CD14-positive monocyte (primary cell): ENCODE measurements at regions not wholly inside any gene's neighbourhood (a gene's known extent, or its start where the extent isn't known, plus 50 kb on each side); places are given as distances from the start of the nearest gene placed in this dataset.

Experiments
- DNase-seq, 3 donors: peaks; one replicate each; pipeline ENCODE4 v3.0.0-alpha.2; 2011 to 2022
- H2AFZ ChIP-seq: 2 replicates; pipeline ENCODE4 v1.6.0; 2012; ENCODE audit warnings: mild to moderate bottlenecking, low read depth, low read length, inconsistent platforms; ENCODE audit not compliant: insufficient read depth, poor library complexity, severe bottlenecking
- H3K27ac ChIP-seq, 2 donors: 1 replicate in 1 of 2; 2 replicates in 1 of 2; pipeline ENCODE4 v1.5.1; 2012 to 2013; ENCODE audit warnings: low read length in 2 of 2, control low read depth in 1 of 2, inconsistent platforms in 1 of 2, low read depth in 1 of 2, mild to moderate bottlenecking in 1 of 2
- H3K27me3 ChIP-seq, 2 donors: one replicate each; pipeline versions ENCODE4 v1.6.0 to v1.6.1; 2011 to 2013; ENCODE audit warnings: low read length in 2 of 2; ENCODE audit not compliant: control insufficient read depth in 2 of 2, insufficient read depth in 2 of 2
- H3K36me3 ChIP-seq, 2 donors: replicated peaks in 1 of 2; 1 replicate in 1 of 2; 2 replicates in 1 of 2; pipeline versions ENCODE4 v1.5.1 to v1.6.1; 2012 to 2013; ENCODE audit warnings: low read length in 2 of 2, control low read depth in 1 of 2, inconsistent platforms in 1 of 2, mild to moderate bottlenecking in 1 of 2; ENCODE audit not compliant: insufficient read depth in 2 of 2, control insufficient read depth in 1 of 2
- H3K4me1 ChIP-seq, 2 donors: 1 replicate in 1 of 2; 2 replicates in 1 of 2; pipeline versions ENCODE4 v1.5.1 to v1.6.1; 2012 to 2013; ENCODE audit warnings: low read length in 2 of 2, control low read depth in 1 of 2, inconsistent platforms in 1 of 2, mild to moderate bottlenecking in 1 of 2, moderate library complexity in 1 of 2; ENCODE audit not compliant: insufficient read depth in 2 of 2, control insufficient read depth in 1 of 2
- H3K4me2 ChIP-seq: replicated peaks from 2 replicates; pipeline ENCODE3; 2012; ENCODE audit warnings: low read length, moderate library complexity, mild to moderate bottlenecking; ENCODE audit not compliant: poor library complexity, severe bottlenecking; ENCODE audit errors: extremely low read depth
- H3K4me3 ChIP-seq, 3 experiments: fragments of 200-600 bp in 1 of 3; sonication (generic) in 1 of 3; replicated peaks in 1 of 3; 1 replicate in 2 of 3; 2 replicates in 1 of 3; pipeline ENCODE4 v1.5.1; 2011 to 2013; ENCODE audit warnings: low read length in 3 of 3, mild to moderate bottlenecking in 3 of 3, control low read depth in 2 of 3, low read depth in 2 of 3, inconsistent platforms in 1 of 3, moderate library complexity in 1 of 3
- H3K79me2 ChIP-seq: 2 replicates; pipeline ENCODE4 v1.6.0; 2012; ENCODE audit warnings: mild to moderate bottlenecking, control low read depth, inconsistent platforms, low read length, moderate library complexity; ENCODE audit not compliant: insufficient read depth
- H3K9ac ChIP-seq: 2 replicates; pipeline ENCODE4 v1.6.0; 2017; ENCODE audit warnings: low read length, mild to moderate bottlenecking; ENCODE audit not compliant: insufficient read depth, poor library complexity, severe bottlenecking
- H3K9me3 ChIP-seq, 2 donors: replicated peaks in 1 of 2; 1 replicate in 1 of 2; 2 replicates in 1 of 2; pipeline versions ENCODE4 v1.5.1 to v1.6.1; 2012 to 2013; ENCODE audit warnings: low read length in 2 of 2, control low read depth in 1 of 2; ENCODE audit not compliant: control insufficient read depth in 1 of 2, insufficient read depth in 1 of 2
- H4K20me1 ChIP-seq: 2 replicates; pipeline ENCODE4 v1.6.0; 2012; ENCODE audit warnings: mild to moderate bottlenecking, low read length, control low read depth, moderate library complexity; ENCODE audit not compliant: insufficient read depth
- H3K27ac Mint-ChIP-seq, 7 donors: one replicate each; pipeline ENCODE4 v1.8.0; 2020; ENCODE audit warnings: mild to moderate bottlenecking in 7 of 7, mixed read lengths in 7 of 7, moderate library complexity in 6 of 7, inconsistent platforms in 2 of 7
- H3K27me3 Mint-ChIP-seq, 3 donors: one replicate each; pipeline ENCODE4 v1.8.0; 2021 to 2022; ENCODE audit warnings: low read depth in 3 of 3, mild to moderate bottlenecking in 3 of 3, mixed read lengths in 3 of 3, moderate library complexity in 3 of 3, inconsistent platforms in 1 of 3
- H3K36me3 Mint-ChIP-seq, 2 donors: one replicate each; pipeline ENCODE4 v1.8.0; 2020; ENCODE audit warnings: mixed read lengths in 2 of 2, inconsistent platforms in 1 of 2, mild to moderate bottlenecking in 1 of 2
- H3K4me1 Mint-ChIP-seq: one replicate; pipeline ENCODE4 v1.8.0; 2020; ENCODE audit warnings: mild to moderate bottlenecking, mixed read lengths
- H3K4me3 Mint-ChIP-seq, 2 donors: one replicate each; pipeline ENCODE4 v1.8.0; 2020; ENCODE audit warnings: mild to moderate bottlenecking in 2 of 2, mixed read lengths in 2 of 2, moderate library complexity in 1 of 2
- H3K9me3 Mint-ChIP-seq, 7 donors: one replicate each; pipeline ENCODE4 v1.8.0; 2020 to 2022; ENCODE audit warnings: mixed read lengths in 7 of 7, mild to moderate bottlenecking in 6 of 7, moderate library complexity in 6 of 7, inconsistent platforms in 2 of 7
- WGBS: methylation state at CpG from one replicate; pipeline ENCODE4 v1.1.5; 2013; ENCODE audit warnings: missing lambda C conversion rate; ENCODE audit not compliant: insufficient coverage; 5-methylcytosine and 5-hydroxymethylcytosine counted together
- intact Hi-C, 2 donors: fragments of 100-400 bp; cut with micrococcal nuclease; formaldehyde crosslinking; loops; one replicate each; pipeline versions ENCODE4 v1.15.0 to v1.15.1; 2023
- TF ChIP-seq, protein P1 (sequence below): fragments of 200-600 bp; IDR thresholded peaks from one replicate; pipeline ENCODE4 v1.8.0; 2022; ENCODE audit warnings: antibody characterized with exemption, mild to moderate bottlenecking

DNA sequence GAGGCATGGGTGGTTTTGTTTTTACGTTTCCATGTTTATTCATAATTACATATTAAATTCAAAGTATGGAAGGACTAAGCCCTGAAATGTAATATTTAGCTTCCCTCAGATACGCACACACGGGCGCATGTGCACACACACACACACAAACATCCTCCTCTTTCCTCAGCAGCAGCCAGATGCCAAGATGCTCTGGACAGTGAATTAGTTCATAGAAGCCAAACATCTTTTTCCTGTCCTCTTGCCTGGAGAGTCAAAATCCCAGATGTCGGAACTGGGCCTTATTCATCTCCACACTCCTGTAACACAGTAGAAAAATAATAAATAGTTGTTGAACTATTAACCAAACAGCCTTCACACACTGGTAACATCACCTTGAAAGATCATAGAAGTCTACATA is 273.1 kb downstream of the SP3 start:
- H3K4me1 Mint-ChIP-seq = no peaks in the 10 kb centered on the region
- H3K27ac Mint-ChIP-seq = no peak overlapping the region
- H3K4me1 ChIP-seq = no peaks in the 10 kb centered on the region
- no peak overlapping the region for H3K4me3 ChIP-seq
- H2AFZ ChIP-seq = no peak overlapping the region
- no peaks in the 10 kb centered on the region for H3K36me3 Mint-ChIP-seq
- no peaks in the 10 kb centered on the region for H3K9me3 ChIP-seq
- H3K4me2 ChIP-seq = no peak overlapping the region
- WGBS = 97% methylated on average over 3 of the region's 5 CpGs
- no peaks in the 10 kb centered on the region for H3K79me2 ChIP-seq
- no peak overlapping the region for H3K9ac ChIP-seq
- H4K20me1 ChIP-seq = no peaks in the 10 kb centered on the region
- H3K27me3 Mint-ChIP-seq = peaks cover 2 to 4% (median 2%) of the 10 kb centered on the region in 3 donors
- peaks cover 0 to 11% (median 0%) of the 10 kb centered on the region in 7 donors for H3K9me3 Mint-ChIP-seq
- H3K27me3 ChIP-seq = no peaks in the 10 kb centered on the region
- no peak overlapping the region for H3K4me3 Mint-ChIP-seq
- H3K27ac ChIP-seq = no peak overlapping the region
- intact Hi-C loops = no loop called here
- TF ChIP-seq, protein P1, sequence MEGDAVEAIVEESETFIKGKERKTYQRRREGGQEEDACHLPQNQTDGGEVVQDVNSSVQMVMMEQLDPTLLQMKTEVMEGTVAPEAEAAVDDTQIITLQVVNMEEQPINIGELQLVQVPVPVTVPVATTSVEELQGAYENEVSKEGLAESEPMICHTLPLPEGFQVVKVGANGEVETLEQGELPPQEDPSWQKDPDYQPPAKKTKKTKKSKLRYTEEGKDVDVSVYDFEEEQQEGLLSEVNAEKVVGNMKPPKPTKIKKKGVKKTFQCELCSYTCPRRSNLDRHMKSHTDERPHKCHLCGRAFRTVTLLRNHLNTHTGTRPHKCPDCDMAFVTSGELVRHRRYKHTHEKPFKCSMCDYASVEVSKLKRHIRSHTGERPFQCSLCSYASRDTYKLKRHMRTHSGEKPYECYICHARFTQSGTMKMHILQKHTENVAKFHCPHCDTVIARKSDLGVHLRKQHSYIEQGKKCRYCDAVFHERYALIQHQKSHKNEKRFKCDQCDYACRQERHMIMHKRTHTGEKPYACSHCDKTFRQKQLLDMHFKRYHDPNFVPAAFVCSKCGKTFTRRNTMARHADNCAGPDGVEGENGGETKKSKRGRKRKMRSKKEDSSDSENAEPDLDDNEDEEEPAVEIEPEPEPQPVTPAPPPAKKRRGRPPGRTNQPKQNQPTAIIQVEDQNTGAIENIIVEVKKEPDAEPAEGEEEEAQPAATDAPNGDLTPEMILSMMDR = no peak
- DNase-seq = no peak
- no peaks in the 10 kb centered on the region for H3K36me3 ChIP-seq

DNA sequence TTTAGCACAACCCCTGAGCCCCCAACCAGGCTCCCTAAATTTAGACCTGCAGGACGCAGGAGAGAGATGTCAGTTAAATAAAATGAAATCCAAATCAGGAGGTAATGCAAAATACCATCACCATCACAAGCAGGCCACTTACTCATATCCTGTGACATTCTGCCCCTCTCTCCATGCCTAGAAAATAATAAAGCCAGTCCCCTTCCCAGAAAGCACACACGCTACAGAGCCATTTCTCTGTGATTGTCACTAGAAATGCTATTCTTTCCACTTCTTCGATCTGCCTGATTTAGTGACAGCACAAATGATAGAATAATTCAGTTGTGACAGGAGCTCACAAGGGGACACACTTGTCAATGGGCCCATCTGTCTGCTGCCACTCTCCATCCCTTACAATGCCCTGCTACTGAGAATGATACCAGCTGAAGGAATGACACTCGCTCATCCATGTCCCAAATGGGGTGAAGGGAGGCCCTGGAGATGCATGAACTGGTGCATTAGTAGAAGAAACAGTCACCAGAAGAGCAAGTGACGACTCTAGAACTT is 272.1 kb downstream of the SP3 start:
- TF ChIP-seq, protein P1 = no peak
- H3K36me3 ChIP-seq = no peaks in the 10 kb centered on the region
- H3K9me3 ChIP-seq = no peaks in the 10 kb centered on the region
- intact Hi-C loops = no loop called here
- H3K9ac ChIP-seq = no peak overlapping the region
- peaks cover 0 to 11% (median 0%) of the 10 kb centered on the region in 7 donors for H3K9me3 Mint-ChIP-seq
- no peaks in the 10 kb centered on the region for H3K27me3 ChIP-seq
- no peak overlapping the region for H3K4me3 Mint-ChIP-seq
- H3K27ac ChIP-seq = no peak overlapping the region
- no peaks in the 10 kb centered on the region for H3K36me3 Mint-ChIP-seq
- no peaks in the 10 kb centered on the region for H4K20me1 ChIP-seq
- no peak overlapping the region for H2AFZ ChIP-seq
- H3K4me2 ChIP-seq = no peak overlapping the region
- H3K79me2 ChIP-seq = no peaks in the 10 kb centered on the region
- H3K4me3 ChIP-seq = no peak overlapping the region
- no peak for DNase-seq
- no CpG with 5 or more reads among the region's 5 CpGs for WGBS
- H3K4me1 ChIP-seq = no peaks in the 10 kb centered on the region
- H3K4me1 Mint-ChIP-seq = no peaks in the 10 kb centered on the region
- H3K27ac Mint-ChIP-seq = peak overlapping the region in 1 of 7 donors; percentile 11
- peaks cover 0 to 2% (median 2%) of the 10 kb centered on the region in 3 donors for H3K27me3 Mint-ChIP-seq
